Skin of body (tissue), 1 donor: ENCODE measurements at regions not wholly inside any gene's neighbourhood (a gene's known extent, or its start where the extent isn't known, plus 50 kb on each side); places are given as distances from the start of the nearest gene placed in this dataset.
A peak's percentile ranks its signal among the peaks of the same experiment; 100 is the strongest.

Experiments used
- DNase-seq: peaks from one replicate; lab custom pipeline; 2025; lab: John Stamatoyannopoulos, UW

- no peak for DNase-seq
Observed at GRCh38 chr14:26132061-26132645, 465.7 kb downstream of the NOVA1 start.

- DNase-seq, result no peak
Observed at GRCh38 chr14:26130690-26131089, 467.1 kb downstream of the NOVA1 start.

GRCh38 chr14:26128931-26129671, 468.7 kb downstream of the NOVA1 start:
- DNase-seq, result peak; percentile 69

GRCh38 chr14:26124896-26125438, 472.9 kb downstream of the NOVA1 start:
- DNase-seq, result no peak

DNA sequence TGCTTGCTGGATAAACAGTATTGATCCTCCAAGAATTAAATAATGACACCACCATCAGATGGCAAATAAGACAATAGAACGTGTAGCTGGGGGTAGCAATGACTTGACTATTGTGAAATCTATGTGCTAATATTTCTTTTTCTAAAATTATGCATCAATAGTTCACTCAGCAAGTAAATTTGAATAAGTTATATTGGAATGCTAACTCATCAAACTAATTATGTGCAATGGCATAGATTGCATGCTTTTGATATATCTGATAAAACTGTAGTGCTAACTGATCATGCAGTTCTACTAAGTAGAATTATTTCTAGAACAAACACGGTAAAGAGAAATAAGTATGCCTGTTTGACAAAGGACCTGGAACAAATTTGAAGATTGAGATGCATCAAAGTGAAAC, 474.4 kb downstream of the NOVA1 start:
- no peak for DNase-seq

GRCh38 chr14:26121181-26121580, 476.7 kb downstream of the NOVA1 start:
- no peak for DNase-seq

GRCh38 chr14:26113911-26114640, 483.8 kb downstream of the NOVA1 start:
- peak; percentile 18 for DNase-seq

- DNase-seq, result no peak
Observed at GRCh38 chr14:26104717-26105116, 493.1 kb downstream of the NOVA1 start.

DNA sequence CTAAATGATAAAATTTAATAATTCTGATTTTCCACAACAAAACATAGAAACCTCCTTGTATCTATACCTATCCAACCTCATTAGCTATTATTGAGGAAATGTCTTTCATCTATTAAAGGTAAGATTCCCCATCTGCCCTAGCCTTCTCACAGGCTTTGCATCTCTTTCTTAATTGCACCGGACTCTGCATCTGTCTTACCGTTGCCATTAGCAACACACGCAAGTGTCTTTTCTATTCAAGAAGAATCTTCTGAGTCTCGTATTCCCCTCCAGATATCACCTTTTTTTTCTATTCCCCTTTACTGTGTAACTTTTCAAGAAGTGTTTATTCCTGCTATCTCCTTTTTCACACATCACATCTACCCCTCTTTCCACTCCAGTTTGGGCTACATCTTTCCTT, 500.0 kb downstream of the NOVA1 start:
- no peak for DNase-seq

DNA sequence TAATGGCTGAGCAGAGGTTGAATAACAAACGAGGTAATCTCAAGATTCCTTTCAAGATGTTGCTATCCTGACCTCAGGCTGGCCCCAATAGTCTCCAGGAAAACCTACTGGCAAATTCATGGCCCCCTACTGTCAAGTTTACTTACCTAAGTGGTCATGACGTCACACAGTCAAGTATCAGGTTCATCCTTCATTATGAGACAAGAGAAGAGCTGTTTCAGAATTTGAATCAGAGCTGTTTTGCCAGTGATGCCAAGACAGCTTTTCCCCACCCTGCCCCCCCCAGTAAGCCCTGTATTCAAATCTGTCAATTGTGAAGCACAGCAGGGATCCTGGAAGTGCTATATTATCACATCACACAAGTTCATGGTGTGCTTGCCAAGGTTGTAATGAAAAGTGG, 509.6 kb downstream of the NOVA1 start:
- no peak for DNase-seq

GRCh38 chr14:26081043-26081442, 516.8 kb downstream of the NOVA1 start:
- DNase-seq, result no peak

GRCh38 chr14:26078561-26078960, 519.3 kb downstream of the NOVA1 start:
- DNase-seq, result no peak

- DNase-seq, result no peak
Observed at GRCh38 chr14:26074892-26075291, 522.9 kb downstream of the NOVA1 start.

GRCh38 chr14:26070443-26070842, 527.4 kb downstream of the NOVA1 start:
- no peak for DNase-seq

DNA sequence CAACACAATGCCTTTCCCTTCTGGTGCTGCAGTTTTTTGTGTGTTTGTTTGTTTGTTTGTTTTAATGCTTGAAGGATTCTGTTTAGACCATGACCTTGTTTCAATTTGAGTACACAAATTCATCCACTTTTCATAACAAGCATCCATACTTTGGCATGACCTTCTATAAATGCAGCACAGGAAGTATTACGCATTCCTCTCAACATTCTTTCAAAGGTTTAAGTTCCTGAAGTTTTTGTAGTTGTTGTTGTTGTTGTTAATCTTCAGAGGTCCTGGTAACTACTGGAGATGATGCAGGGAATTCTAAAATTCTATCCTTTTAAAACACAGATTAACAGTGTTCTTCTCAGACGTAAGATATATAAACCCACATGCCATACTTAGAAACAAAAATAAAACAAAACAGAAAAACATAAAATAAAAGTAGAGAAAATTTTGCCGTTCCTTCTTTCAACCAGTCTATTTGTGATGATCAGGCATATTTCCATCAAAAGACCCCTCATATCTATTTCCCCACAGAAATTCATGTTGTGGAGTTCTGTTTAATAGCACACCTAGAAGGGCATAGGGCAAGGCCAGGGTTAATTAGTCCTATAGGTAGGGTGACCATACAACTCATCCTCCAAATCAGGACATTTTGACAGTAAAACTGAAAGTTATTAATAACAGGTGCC, 529.9 kb downstream of the NOVA1 start:
- no peak for DNase-seq

- peak; percentile 26 for DNase-seq
Observed at GRCh38 chr14:26067341-26067740, 530.5 kb downstream of the NOVA1 start.

DNA sequence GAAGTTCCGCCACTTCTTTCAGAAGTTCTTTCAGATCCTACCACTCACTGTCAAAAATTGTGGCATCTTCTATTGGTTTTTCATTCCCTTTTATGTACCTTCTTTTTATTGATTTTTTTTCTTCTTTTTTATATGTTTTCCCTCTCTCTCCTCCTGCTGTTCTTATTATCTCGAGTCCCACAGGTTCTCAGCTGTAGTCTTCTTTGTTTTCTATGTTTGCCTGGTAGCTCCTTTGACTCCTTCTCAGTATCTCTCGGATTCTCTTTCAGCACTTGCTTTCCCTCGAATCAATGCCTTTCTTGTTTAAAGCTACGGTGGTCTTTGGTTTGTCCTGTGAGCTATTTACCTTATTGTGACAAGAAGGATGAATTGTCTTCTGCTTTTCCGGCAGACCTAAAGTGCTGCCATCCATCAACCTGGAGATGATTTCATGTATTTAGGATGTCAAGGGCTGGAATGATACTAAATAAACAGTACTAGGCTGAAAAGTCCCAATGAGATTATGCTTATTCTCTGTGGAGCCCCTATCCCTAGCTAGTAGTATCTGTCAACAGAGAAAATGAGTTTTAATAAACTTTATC, 541.7 kb downstream of the NOVA1 start:
- DNase-seq, result no peak

GRCh38 chr14:26032348-26032747, 565.5 kb downstream of the NOVA1 start:
- DNase-seq, result no peak

DNA sequence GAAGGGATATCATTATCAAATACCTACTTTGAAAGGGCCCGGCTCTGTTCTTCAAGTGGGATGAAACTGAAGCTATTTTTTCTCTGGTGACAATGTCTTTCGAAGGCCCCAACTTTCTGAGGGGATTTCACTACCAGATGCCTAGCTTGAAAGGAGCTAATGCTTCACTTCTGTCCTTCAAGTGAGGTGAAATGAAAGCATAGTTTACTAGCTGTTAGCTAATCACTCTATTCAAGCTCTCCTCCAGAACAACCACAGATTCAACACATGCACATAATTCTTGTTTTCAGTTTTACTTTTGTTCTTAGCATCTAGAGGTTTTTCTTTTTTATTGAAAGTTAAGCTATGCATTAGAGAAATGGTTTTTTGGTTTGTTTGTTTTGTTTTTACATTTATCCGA, 571.4 kb downstream of the NOVA1 start:
- DNase-seq, result no peak

DNA sequence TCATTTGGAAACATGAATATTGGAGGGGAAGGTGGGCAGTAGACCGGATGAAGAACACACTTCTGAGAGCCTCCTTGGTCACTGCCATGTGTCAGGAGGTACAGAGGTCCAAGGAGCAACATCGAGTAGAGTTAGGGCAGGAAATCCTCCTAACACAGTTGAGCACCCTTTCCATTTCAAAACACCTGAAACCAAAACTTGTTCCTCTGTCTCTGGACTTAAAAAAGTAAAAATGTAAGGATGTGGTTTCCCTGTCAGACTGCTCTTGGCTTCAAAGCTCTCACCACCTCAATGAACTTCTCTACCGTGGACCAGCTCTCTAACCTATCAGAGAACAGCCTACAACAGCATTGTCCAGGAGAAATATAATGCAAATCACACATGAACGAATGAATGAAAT, 573.9 kb downstream of the NOVA1 start:
- no peak for DNase-seq

- DNase-seq, result no peak
Observed at GRCh38 chr14:26021759-26022158, 576.1 kb downstream of the NOVA1 start.
